GM23248 (cell line): ENCODE measurements at regions not wholly inside any gene's neighbourhood (a gene's known extent, or its start where the extent isn't known, plus 50 kb on each side); places are given as distances from the start of the nearest gene placed in this dataset.

Experiments
- DNase-seq: peaks from one replicate; pipeline ENCODE4 v3.0.0-alpha.2; 2015
- H2AFZ ChIP-seq: fragments of 200-600 bp; sonication (generic); 2 replicates; pipeline ENCODE4 v1.6.1; 2016; ENCODE audit warnings: antibody characterized with exemption
- H3F3A ChIP-seq: fragments of 200-600 bp; sonication (generic); 2 replicates; pipeline ENCODE4 v1.6.1; 2016; ENCODE audit warnings: mild to moderate bottlenecking, antibody characterized with exemption, mixed run types; ENCODE audit not compliant: insufficient read depth
- H3K27ac ChIP-seq: fragments of 200-600 bp; sonication (generic); 2 replicates; pipeline ENCODE4 v1.5.1; 2016; ENCODE audit warnings: mild to moderate bottlenecking
- H3K27me3 ChIP-seq: fragments of 200-600 bp; sonication (generic); replicated peaks from 2 replicates; pipeline ENCODE4 v1.6.1; 2016; ENCODE audit warnings: mild to moderate bottlenecking; ENCODE audit not compliant: insufficient read depth
- H3K36me3 ChIP-seq: fragments of 200-600 bp; sonication (generic); 2 replicates; pipeline ENCODE4 v1.6.1; 2016; ENCODE audit warnings: low read depth, mild to moderate bottlenecking
- H3K4me1 ChIP-seq: fragments of 200-600 bp; sonication (generic); 2 replicates; pipeline ENCODE4 v1.6.1; 2016; ENCODE audit warnings: mild to moderate bottlenecking; ENCODE audit not compliant: insufficient read depth
- H3K4me2 ChIP-seq: fragments of 200-600 bp; sonication (generic); one replicate; pipeline ENCODE4 v1.6.1; 2016; ENCODE audit warnings: mild to moderate bottlenecking; ENCODE audit not compliant: unreplicated experiment
- H3K4me3 ChIP-seq: fragments of 200-600 bp; sonication (generic); 2 replicates; pipeline ENCODE4 v1.5.1; 2016; ENCODE audit warnings: mild to moderate bottlenecking
- H3K79me2 ChIP-seq: fragments of 200-600 bp; sonication (generic); 2 replicates; pipeline ENCODE4 v1.6.1; 2016; ENCODE audit warnings: mild to moderate bottlenecking; ENCODE audit not compliant: insufficient read depth
- H3K9ac ChIP-seq: fragments of 200-600 bp; sonication (generic); 2 replicates; pipeline ENCODE4 v1.6.1; 2016; ENCODE audit warnings: mild to moderate bottlenecking
- H3K9me2 ChIP-seq: fragments of 200-600 bp; sonication (generic); 2 replicates; pipeline ENCODE4 v1.6.1; 2016; ENCODE audit warnings: mixed run types, mild to moderate bottlenecking, moderate library complexity; ENCODE audit not compliant: insufficient read depth
- H3K9me3 ChIP-seq: fragments of 200-600 bp; sonication (generic); one replicate; pipeline ENCODE4 v1.6.1; 2017; ENCODE audit warnings: low read depth
- H4K20me1 ChIP-seq: fragments of 200-600 bp; sonication (generic); 2 replicates; pipeline ENCODE4 v1.6.0; 2016; ENCODE audit not compliant: insufficient read depth
- EZH2 ChIP-seq: fragments of 200-600 bp; sonication (generic); IDR thresholded peaks from 2 replicates; pipeline ENCODE4 v1.6.1; 2018; ENCODE audit warnings: antibody characterized with exemption, mild to moderate bottlenecking; ENCODE audit not compliant: insufficient read depth, poor library complexity, severe bottlenecking
- EZH2phosphoT487 ChIP-seq: fragments of 200-600 bp; sonication (generic); IDR thresholded peaks from 2 replicates; pipeline ENCODE4 v1.6.1; 2018; ENCODE audit warnings: antibody characterized with exemption, moderate library complexity, mild to moderate bottlenecking, low read depth; ENCODE audit not compliant: insufficient read depth
- WGBS, 2 experiments: methylation state at CpG; one replicate each; pipeline ENCODE4 v1.1.6; 2015 to 2017; ENCODE audit warnings: low lambda C conversion rate in 2 of 2, low coverage in 1 of 2; ENCODE audit errors: missing lambda C conversion rate in 2 of 2; 5-methylcytosine and 5-hydroxymethylcytosine counted together
- in situ Hi-C: fragments of 300-500 bp; cut with MboI; formaldehyde crosslinking; loops from 2 replicates; pipeline ENCODE4 v1.15.0; 2020

DNA sequence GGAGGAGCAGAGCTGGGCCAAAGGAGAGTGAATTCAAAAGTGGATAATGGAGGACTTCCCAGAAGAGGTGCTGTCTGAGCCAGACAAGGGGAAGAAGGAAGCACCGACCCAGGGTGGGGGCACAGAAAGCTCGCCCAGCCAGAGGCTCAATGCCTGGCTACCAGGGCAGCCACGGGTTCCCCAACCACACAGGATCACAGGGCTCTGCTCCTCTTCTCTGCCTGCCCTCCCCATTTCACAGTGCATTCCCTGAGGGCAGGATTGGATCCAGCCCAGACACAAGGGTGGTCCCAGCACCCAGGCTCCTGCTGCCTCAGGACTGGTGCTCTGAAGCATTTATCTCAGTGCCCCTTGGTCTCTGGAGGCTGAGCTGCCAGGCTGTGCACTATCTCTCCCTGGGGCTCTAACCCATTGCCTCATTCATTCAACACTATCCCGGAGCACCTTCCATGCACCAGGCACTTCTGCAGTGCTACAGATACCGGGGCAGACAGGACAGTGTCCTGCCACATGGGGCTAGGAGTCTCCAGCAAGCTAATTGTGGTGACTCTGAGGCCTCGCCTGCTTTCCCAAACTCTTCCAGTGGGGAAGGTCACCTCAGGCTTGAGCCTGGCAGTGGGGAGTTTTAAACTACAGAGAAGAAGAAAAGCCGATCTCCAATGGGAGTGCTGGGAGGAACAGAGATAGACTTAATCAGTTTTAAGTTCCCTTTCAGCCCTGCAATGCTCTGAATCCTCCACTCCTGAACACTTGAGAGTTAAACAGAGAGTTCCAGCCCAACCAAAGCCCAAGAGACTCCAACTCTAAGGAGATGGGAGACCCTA, 201.8 kb upstream of the ZMIZ1 start:
- H3K79me2 ChIP-seq = no peaks in the 10 kb centered on the region
- no peaks in the 10 kb centered on the region for H3K9me2 ChIP-seq
- H3K4me3 ChIP-seq = no peak overlapping the region
- no peak for DNase-seq
- no peak overlapping the region for H2AFZ ChIP-seq
- in situ Hi-C loops = no loop called here
- H3K9ac ChIP-seq = no peak overlapping the region
- no peaks in the 10 kb centered on the region for H3K9me3 ChIP-seq
- no peaks in the 10 kb centered on the region for H4K20me1 ChIP-seq
- H3K27me3 ChIP-seq = no peaks in the 10 kb centered on the region
- no peaks in the 10 kb centered on the region for H3K36me3 ChIP-seq
- no peaks in the 10 kb centered on the region for H3K4me1 ChIP-seq
- H3K4me2 ChIP-seq = no peak overlapping the region
- TF ChIP-seq EZH2 = no peak
- TF ChIP-seq EZH2phosphoT487 = no peak
- whole genome bisulfite sequencing, 2 experiments = 79 to 83% methylated on average over 7 of the region's 7 CpGs
- no peak overlapping the region for H3K27ac ChIP-seq
- H3F3A ChIP-seq = no peaks in the 10 kb centered on the region

DNA sequence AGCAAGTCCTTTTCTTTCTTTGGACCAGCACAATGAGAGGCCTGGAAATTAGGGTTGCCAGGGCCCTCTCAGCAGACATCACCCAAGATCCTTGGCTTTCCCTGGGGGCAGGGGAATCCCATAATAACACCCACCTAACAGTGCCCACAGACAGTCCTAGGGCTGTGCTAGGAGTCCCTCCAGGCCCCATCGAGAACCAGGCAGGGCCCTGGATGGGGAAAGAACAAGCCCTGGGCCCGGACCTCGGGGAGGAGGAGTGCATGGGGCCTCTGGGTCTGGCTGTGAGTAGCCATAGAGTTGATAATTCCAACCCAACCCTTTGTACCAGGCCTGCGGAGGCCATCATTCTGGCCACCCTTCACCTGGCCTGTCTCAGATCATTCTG, 201.2 kb upstream of the ZMIZ1 start:
- no peak overlapping the region for H3K27ac ChIP-seq
- H2AFZ ChIP-seq = no peak overlapping the region
- no peaks in the 10 kb centered on the region for H3K9me3 ChIP-seq
- TF ChIP-seq EZH2phosphoT487 (no peak), EZH2 (no peak)
- in situ Hi-C loops = no loop called here
- H3K36me3 ChIP-seq = no peaks in the 10 kb centered on the region
- no peak overlapping the region for H3K4me2 ChIP-seq
- no peaks in the 10 kb centered on the region; the same call in 1 of the 2 replicates for H3K27me3 ChIP-seq
- H3K9ac ChIP-seq = no peak overlapping the region
- no peaks in the 10 kb centered on the region for H3F3A ChIP-seq
- no peak for DNase-seq
- 46 to 56% methylated on average over 4 of the region's 4 CpGs for WGBS, 2 experiments
- no peaks in the 10 kb centered on the region for H3K9me2 ChIP-seq
- no peak overlapping the region for H3K4me3 ChIP-seq
- H3K4me1 ChIP-seq = no peaks in the 10 kb centered on the region
- no peaks in the 10 kb centered on the region for H4K20me1 ChIP-seq
- no peaks in the 10 kb centered on the region for H3K79me2 ChIP-seq

DNA sequence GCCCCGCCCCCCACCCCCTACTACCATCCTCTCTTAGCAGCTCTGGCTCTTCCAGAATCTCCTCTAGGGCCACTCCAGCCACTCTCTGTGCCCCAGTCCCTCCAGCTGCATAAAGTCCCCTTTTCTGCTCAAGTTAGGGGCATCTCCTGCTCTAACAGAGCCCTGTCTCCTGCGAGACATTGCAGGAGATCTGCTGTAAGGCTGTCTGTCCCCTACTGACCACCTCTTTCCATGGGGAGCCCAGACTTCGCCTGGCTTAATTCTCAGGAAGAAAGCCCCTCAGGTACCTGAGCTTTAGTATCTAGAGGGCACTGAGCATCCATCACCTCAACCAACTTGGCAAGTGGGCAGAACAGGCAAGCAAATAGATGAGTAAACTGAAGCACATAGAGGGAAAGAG, 200.7 kb upstream of the ZMIZ1 start:
- 62 to 73% methylated on average over 2 to 3 of the region's 3 CpGs for WGBS, 2 experiments
- no peaks in the 10 kb centered on the region for H4K20me1 ChIP-seq
- no peak overlapping the region for H3K4me2 ChIP-seq
- no peaks in the 10 kb centered on the region for H3K4me1 ChIP-seq
- H3K27ac ChIP-seq = no peak overlapping the region
- no peaks in the 10 kb centered on the region for H3K9me3 ChIP-seq
- H3K36me3 ChIP-seq = no peaks in the 10 kb centered on the region
- in situ Hi-C loops = no loop called here
- H3F3A ChIP-seq = no peaks in the 10 kb centered on the region
- DNase-seq = no peak
- no peak overlapping the region for H3K9ac ChIP-seq
- no peaks in the 10 kb centered on the region for H3K79me2 ChIP-seq
- TF ChIP-seq EZH2phosphoT487 (no peak), EZH2 (no peak)
- H2AFZ ChIP-seq = no peak overlapping the region
- H3K4me3 ChIP-seq = no peak overlapping the region
- no peaks in the 10 kb centered on the region; the same call in 1 of the 2 replicates for H3K27me3 ChIP-seq
- H3K9me2 ChIP-seq = no peaks in the 10 kb centered on the region

DNA sequence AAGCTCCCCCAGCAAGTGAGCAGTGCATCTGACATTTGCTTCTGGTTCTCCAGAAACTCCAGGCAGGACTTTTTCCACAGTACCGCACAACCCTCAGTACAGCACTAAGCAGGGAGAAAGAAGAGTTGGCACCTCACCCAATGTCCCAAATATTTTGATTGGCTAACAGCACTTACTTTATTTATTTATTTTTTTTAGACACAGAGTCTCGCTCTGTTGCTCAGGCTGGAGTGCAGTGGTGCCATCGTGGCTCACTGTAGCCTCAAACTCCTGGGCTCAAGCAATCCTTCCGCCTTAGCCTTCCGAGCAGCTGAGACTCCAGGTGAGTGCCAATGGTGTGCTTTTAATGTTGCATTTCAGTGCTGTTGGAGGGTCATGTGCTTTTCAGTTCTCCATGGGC, 200.3 kb upstream of the ZMIZ1 start:
- in situ Hi-C loops = no loop called here
- no peak overlapping the region for H3K4me3 ChIP-seq
- H3K9ac ChIP-seq = no peak overlapping the region
- WGBS, 2 experiments = 81 to 88% methylated on average over 5 of the region's 5 CpGs
- H3K4me1 ChIP-seq = no peaks in the 10 kb centered on the region
- H3K9me2 ChIP-seq = no peaks in the 10 kb centered on the region
- no peaks in the 10 kb centered on the region for H3K36me3 ChIP-seq
- DNase-seq = no peak
- H3K4me2 ChIP-seq = no peak overlapping the region
- no peaks in the 10 kb centered on the region for H4K20me1 ChIP-seq
- H3K9me3 ChIP-seq = no peaks in the 10 kb centered on the region
- H3K27me3 ChIP-seq = no peaks in the 10 kb centered on the region; the same call in 1 of the 2 replicates
- TF ChIP-seq EZH2 (no peak), EZH2phosphoT487 (no peak)
- no peaks in the 10 kb centered on the region for H3F3A ChIP-seq
- no peak overlapping the region for H2AFZ ChIP-seq
- no peak overlapping the region for H3K27ac ChIP-seq
- no peaks in the 10 kb centered on the region for H3K79me2 ChIP-seq
